ENCODE measurements at regions not wholly inside any gene's neighbourhood (a gene's known extent, or its start where the extent isn't known, plus 50 kb on each side); places are given as distances from the start of the nearest gene placed in this dataset.
A peak's percentile ranks its signal among the peaks of the same experiment; 100 is the strongest.

DNA sequence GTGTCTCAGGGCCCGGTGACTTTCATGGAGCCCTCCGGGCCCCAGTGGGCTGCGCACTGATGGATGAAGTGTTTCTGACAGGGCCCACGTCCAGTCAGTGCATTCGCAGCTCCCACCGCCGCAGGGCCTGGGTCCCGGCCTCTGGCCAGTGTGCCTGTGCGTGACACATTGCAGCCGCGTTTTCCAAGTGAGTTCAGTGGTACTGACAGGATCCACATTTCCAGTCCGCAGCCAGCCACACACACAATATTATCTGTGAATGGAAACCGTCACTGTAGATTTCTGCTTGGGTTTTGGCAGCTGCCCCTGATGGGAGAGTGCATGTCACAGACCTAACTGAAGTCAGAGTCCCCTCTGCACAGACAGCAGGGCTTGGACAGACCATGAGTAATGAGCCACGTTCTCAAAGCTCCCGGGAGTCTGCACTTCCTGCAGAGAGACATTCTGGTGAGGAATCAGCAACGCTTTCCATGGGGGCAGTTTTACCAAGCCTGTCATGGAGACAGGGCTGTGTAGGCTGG lies 171.4 kb downstream of the MYLK4 start:
- H3K9ac ChIP-seq (ENCODE audit: low read length) = no peak overlapping the region
- H3K36me3 ChIP-seq (ENCODE audit: control insufficient read depth in 1 of 2, insufficient read depth in 2 of 2, low read length in 2 of 2) = no peaks in the 10 kb centered on the region
- POLR2A ChIA-PET = no interaction called here
- H3K4me2 ChIP-seq (ENCODE audit: low read length) = peak overlapping the region; percentile 32; the same call in 1 of the 2 replicates
- no peak for DNase-seq (ENCODE audit: low read depth, low spot score)
- TF ChIP-seq EZH2 (IDR thresholded peaks at IDR 0.05) = no peak
- TF ChIP-seq, protein P1, sequence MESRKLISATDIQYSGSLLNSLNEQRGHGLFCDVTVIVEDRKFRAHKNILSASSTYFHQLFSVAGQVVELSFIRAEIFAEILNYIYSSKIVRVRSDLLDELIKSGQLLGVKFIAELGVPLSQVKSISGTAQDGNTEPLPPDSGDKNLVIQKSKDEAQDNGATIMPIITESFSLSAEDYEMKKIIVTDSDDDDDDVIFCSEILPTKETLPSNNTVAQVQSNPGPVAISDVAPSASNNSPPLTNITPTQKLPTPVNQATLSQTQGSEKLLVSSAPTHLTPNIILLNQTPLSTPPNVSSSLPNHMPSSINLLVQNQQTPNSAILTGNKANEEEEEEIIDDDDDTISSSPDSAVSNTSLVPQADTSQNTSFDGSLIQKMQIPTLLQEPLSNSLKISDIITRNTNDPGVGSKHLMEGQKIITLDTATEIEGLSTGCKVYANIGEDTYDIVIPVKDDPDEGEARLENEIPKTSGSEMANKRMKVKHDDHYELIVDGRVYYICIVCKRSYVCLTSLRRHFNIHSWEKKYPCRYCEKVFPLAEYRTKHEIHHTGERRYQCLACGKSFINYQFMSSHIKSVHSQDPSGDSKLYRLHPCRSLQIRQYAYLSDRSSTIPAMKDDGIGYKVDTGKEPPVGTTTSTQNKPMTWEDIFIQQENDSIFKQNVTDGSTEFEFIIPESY (IDR thresholded peaks at IDR 0.05; ENCODE audit: extremely low read depth, insufficient replicate concordance, low read length) = no peak
- no peak for TF ChIP-seq FOSL1 (IDR thresholded peaks at IDR 0.05; ENCODE audit: low read depth)
- TF ChIP-seq YY1 (IDR thresholded peaks at IDR 0.05; ENCODE audit: extremely low read depth, insufficient replicate concordance, low read depth, low read length) = no peak
- TF ChIP-seq JUND (IDR thresholded peaks at IDR 0.05) = no peak
- TF ChIP-seq CBX3 (IDR thresholded peaks at IDR 0.05; ENCODE audit: low read depth) = no peak
- no TSS peak for BruUV-seq (replicated peaks)
- no peak for ATAC-seq
- H4K20me1 ChIP-seq (ENCODE audit: insufficient read depth) = no peaks in the 10 kb centered on the region
- H3K4me3 ChIP-seq (replicated peaks in 1 of 2; ENCODE audit: low read depth in 1 of 2, low read length in 2 of 2) = no peak overlapping the region
- peaks cover 0 to 15% of the 10 kb centered on the region in 2 experiments; a peak in 2 of 4 replicates for H3K4me1 ChIP-seq (ENCODE audit: control insufficient read depth in 1 of 2, insufficient read depth in 2 of 2, low read length in 2 of 2)
- no peak overlapping the region for H2AFZ ChIP-seq (ENCODE audit: low read depth, low read length, poor library complexity, severe bottlenecking)
- no peaks in the 10 kb centered on the region for H3K9me3 ChIP-seq (ENCODE audit: control insufficient read depth in 1 of 2, insufficient read depth in 1 of 2, low read depth in 1 of 2, low read length in 2 of 2)
- CTCF ChIA-PET = no interaction called here
- no peaks in the 10 kb centered on the region for H3K79me2 ChIP-seq (ENCODE audit: insufficient read depth, low read length)
- H3K27me3 ChIP-seq (ENCODE audit: insufficient read depth, low read length) = no peaks in the 10 kb centered on the region
- intact Hi-C loops (cut with micrococcal nuclease) = no loop called here
- RAD21 ChIA-PET (ENCODE audit: low non-redundant PET in 1 of 2, low total read pairs in 2 of 2, uncharacterized antibody in 2 of 2, unreplicated experiment in 2 of 2) = no interaction called here
- H3K27ac ChIP-seq (ENCODE audit: low read depth, low read length) = no peak overlapping the region
- no peaks in the 10 kb centered on the region for H3K9me2 ChIP-seq (ENCODE audit: insufficient read depth)

DNA sequence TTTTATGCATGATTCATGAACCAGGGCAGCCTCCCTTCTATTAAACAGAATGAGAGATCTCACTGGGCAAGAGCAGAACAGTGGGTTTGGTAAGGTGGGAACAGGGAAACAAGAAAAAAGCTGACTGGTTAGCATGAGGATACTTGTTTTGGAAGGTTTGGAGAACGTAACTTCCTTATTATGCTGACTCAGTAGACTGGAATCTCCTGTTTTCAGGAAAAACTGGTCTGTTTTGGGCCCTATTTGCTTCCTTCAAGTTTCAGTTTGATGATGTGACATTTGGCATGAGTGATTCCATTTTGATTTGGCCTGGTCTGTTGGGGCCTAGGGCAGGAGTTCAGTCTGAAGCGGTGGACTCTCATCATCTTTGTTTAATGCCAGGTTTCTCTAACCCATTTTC lies 172.0 kb downstream of the MYLK4 start:
- H3K9ac ChIP-seq (ENCODE audit: low read length) = no peak overlapping the region
- no peaks in the 10 kb centered on the region for H3K36me3 ChIP-seq (ENCODE audit: control insufficient read depth in 1 of 2, insufficient read depth in 2 of 2, low read length in 2 of 2)
- TF ChIP-seq, protein P2, sequence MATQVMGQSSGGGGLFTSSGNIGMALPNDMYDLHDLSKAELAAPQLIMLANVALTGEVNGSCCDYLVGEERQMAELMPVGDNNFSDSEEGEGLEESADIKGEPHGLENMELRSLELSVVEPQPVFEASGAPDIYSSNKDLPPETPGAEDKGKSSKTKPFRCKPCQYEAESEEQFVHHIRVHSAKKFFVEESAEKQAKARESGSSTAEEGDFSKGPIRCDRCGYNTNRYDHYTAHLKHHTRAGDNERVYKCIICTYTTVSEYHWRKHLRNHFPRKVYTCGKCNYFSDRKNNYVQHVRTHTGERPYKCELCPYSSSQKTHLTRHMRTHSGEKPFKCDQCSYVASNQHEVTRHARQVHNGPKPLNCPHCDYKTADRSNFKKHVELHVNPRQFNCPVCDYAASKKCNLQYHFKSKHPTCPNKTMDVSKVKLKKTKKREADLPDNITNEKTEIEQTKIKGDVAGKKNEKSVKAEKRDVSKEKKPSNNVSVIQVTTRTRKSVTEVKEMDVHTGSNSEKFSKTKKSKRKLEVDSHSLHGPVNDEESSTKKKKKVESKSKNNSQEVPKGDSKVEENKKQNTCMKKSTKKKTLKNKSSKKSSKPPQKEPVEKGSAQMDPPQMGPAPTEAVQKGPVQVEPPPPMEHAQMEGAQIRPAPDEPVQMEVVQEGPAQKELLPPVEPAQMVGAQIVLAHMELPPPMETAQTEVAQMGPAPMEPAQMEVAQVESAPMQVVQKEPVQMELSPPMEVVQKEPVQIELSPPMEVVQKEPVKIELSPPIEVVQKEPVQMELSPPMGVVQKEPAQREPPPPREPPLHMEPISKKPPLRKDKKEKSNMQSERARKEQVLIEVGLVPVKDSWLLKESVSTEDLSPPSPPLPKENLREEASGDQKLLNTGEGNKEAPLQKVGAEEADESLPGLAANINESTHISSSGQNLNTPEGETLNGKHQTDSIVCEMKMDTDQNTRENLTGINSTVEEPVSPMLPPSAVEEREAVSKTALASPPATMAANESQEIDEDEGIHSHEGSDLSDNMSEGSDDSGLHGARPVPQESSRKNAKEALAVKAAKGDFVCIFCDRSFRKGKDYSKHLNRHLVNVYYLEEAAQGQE (IDR thresholded peaks at IDR 0.05; ENCODE audit: low read depth) = no peak
- TF ChIP-seq FOSL1 (IDR thresholded peaks at IDR 0.05; ENCODE audit: low read depth) (0 out of 2 replicates have a peak, but pooled peaks have one; percentile 17), JUND (IDR thresholded peaks at IDR 0.05) (0 out of 2 replicates have a peak, but pooled peaks have one; percentile 12)
- no peaks in the 10 kb centered on the region for H3K79me2 ChIP-seq (ENCODE audit: insufficient read depth, low read length)
- DNase-seq (ENCODE audit: low read depth, low spot score) (no peak), ATAC-seq (no peak)
- H3K4me3 ChIP-seq (replicated peaks in 1 of 2; ENCODE audit: low read depth in 1 of 2, low read length in 2 of 2) = no peak overlapping the region
- no peak overlapping the region for H3K27ac ChIP-seq (ENCODE audit: low read depth, low read length)
- peak overlapping the region; percentile 32 for H3K4me2 ChIP-seq (ENCODE audit: low read length)
- H3K9me3 ChIP-seq (ENCODE audit: control insufficient read depth in 1 of 2, insufficient read depth in 1 of 2, low read depth in 1 of 2, low read length in 2 of 2) = no peaks in the 10 kb centered on the region
- ChIA-PET POLR2A (no interaction called here), CTCF (no interaction called here), RAD21 (ENCODE audit: low non-redundant PET in 1 of 2, low total read pairs in 2 of 2, uncharacterized antibody in 2 of 2, unreplicated experiment in 2 of 2) (no interaction called here)
- no TSS peak for BruUV-seq (replicated peaks)
- H2AFZ ChIP-seq (ENCODE audit: low read depth, low read length, poor library complexity, severe bottlenecking) = peak overlapping the region; percentile 61
- no peaks in the 10 kb centered on the region for H3K27me3 ChIP-seq (ENCODE audit: insufficient read depth, low read length)
- intact Hi-C loops (cut with micrococcal nuclease) = no loop called here
- H3K9me2 ChIP-seq (ENCODE audit: insufficient read depth) = no peaks in the 10 kb centered on the region
- H3K4me1 ChIP-seq (ENCODE audit: control insufficient read depth in 1 of 2, insufficient read depth in 2 of 2, low read length in 2 of 2) = peaks cover 0 to 15% of the 10 kb centered on the region in 2 experiments; a peak in 2 of 4 replicates
- H4K20me1 ChIP-seq (ENCODE audit: insufficient read depth) = no peaks in the 10 kb centered on the region

Data from HCT116 (cell line).